ENCODE measurements at regions not wholly inside any gene's neighbourhood (a gene's known extent, or its start where the extent isn't known, plus 50 kb on each side); places are given as distances from the start of the nearest gene placed in this dataset.

DNA sequence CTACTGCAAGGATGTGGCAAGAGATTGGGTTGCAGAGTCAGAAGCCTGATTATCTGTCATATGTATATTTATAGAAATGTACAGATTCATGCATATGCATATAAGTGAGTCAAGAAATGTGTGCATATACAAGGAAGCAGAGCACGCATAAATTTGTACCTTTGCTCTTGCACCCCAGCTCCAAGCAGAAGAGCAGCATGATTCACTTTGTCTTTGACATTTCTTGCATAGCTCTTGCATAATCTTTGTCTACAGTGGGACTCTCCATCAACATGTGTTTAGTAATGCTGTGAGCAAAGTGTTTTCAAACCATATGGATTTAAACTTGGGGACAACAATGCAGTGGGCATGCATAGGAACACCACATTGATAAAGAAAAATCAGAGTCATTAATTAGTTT, 330.7 kb upstream of the DCN start:
- Histone ChIP-seq H3K27me3 (ENCODE audit: control insufficient read depth in 3 of 3, insufficient read depth in 3 of 3, low read length in 2 of 3) (no peaks in the 10 kb centered on the region), H3K9me3 (ENCODE audit: control insufficient read depth in 4 of 4, insufficient read depth in 3 of 4, low read length in 3 of 4) (no peaks in the 10 kb centered on the region), H3K9ac (ENCODE audit: insufficient read depth in 1 of 2, low read length in 2 of 2) (no peak overlapping the region), H3K4me3 (no peak overlapping the region), H3K4me1 (ENCODE audit: control insufficient read depth in 5 of 5, insufficient read depth in 5 of 5, low read length in 5 of 5) (peaks cover 0 to 17% (median 0%) of the 10 kb centered on the region in 5 donors), H3K27ac (ENCODE audit: low read depth in 1 of 2, low read length in 1 of 2) (no peak overlapping the region), H3K36me3 (ENCODE audit: control insufficient read depth in 4 of 4, insufficient read depth in 4 of 4, low read length in 4 of 4) (no peaks in the 10 kb centered on the region)
- TF ChIP-seq, protein P1, sequence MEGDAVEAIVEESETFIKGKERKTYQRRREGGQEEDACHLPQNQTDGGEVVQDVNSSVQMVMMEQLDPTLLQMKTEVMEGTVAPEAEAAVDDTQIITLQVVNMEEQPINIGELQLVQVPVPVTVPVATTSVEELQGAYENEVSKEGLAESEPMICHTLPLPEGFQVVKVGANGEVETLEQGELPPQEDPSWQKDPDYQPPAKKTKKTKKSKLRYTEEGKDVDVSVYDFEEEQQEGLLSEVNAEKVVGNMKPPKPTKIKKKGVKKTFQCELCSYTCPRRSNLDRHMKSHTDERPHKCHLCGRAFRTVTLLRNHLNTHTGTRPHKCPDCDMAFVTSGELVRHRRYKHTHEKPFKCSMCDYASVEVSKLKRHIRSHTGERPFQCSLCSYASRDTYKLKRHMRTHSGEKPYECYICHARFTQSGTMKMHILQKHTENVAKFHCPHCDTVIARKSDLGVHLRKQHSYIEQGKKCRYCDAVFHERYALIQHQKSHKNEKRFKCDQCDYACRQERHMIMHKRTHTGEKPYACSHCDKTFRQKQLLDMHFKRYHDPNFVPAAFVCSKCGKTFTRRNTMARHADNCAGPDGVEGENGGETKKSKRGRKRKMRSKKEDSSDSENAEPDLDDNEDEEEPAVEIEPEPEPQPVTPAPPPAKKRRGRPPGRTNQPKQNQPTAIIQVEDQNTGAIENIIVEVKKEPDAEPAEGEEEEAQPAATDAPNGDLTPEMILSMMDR (IDR thresholded peaks at IDR 0.05; ENCODE audit: control extremely low read depth, extremely low read depth), result no peak
- DNase-seq, result peak in 1 of 3 donors; percentile 15
- WGBS, 2 donors, result 94 to 97% methylated on average over 1 of the region's 1 CpG
- ATAC-seq (ENCODE audit: insufficient read depth, low FRiP score), result no peak

DNA sequence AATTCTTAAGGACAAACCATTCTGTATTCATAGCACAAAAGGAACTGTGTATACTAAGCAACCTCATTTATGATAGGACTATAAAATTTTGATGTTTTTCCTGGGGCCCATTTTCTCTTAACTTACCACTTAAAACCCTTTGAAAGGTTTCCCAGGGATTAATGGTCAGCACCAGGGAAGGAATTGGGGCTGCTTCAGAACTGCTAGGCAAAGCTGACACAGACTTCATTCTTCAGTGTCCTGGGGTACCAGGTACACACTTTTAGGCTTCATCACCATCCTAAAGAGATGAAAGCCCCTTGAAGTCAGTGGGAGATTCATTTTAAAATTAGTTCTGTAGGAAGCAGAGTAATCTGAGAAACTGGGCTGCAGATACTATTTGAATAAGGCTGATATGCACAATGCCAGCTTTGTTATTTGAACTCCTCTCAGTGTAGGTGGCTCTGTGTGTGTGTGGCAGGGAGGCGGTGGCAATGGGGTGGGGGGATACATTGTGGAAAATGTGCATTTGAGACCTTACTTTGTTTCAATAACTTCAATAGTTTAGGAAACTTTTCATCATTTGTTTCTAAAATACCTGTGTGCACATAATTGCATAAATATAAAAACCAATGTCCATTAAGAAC, 329.3 kb upstream of the DCN start:
- DNase-seq (peak in 1 of 3 donors; percentile 26), ATAC-seq (ENCODE audit: insufficient read depth, low FRiP score) (no peak)
- H3K4me3 ChIP-seq, result no peak overlapping the region
- no peak overlapping the region for H3K9ac ChIP-seq (ENCODE audit: insufficient read depth in 1 of 2, low read length in 2 of 2)
- H3K9me3 ChIP-seq (ENCODE audit: control insufficient read depth in 4 of 4, insufficient read depth in 3 of 4, low read length in 3 of 4), result no peaks in the 10 kb centered on the region
- no peaks in the 10 kb centered on the region for H3K36me3 ChIP-seq (ENCODE audit: control insufficient read depth in 4 of 4, insufficient read depth in 4 of 4, low read length in 4 of 4)
- peaks cover 0 to 17% (median 0%) of the 10 kb centered on the region in 5 donors for H3K4me1 ChIP-seq (ENCODE audit: control insufficient read depth in 5 of 5, insufficient read depth in 5 of 5, low read length in 5 of 5)
- WGBS, 2 donors, result 90 to 91% methylated on average over 1 of the region's 1 CpG
- TF ChIP-seq, protein P1 (IDR thresholded peaks at IDR 0.05; ENCODE audit: control extremely low read depth, extremely low read depth), result no peak
- no peaks in the 10 kb centered on the region for H3K27me3 ChIP-seq (ENCODE audit: control insufficient read depth in 3 of 3, insufficient read depth in 3 of 3, low read length in 2 of 3)
- no peak overlapping the region for H3K27ac ChIP-seq (ENCODE audit: low read depth in 1 of 2, low read length in 1 of 2)

DNA sequence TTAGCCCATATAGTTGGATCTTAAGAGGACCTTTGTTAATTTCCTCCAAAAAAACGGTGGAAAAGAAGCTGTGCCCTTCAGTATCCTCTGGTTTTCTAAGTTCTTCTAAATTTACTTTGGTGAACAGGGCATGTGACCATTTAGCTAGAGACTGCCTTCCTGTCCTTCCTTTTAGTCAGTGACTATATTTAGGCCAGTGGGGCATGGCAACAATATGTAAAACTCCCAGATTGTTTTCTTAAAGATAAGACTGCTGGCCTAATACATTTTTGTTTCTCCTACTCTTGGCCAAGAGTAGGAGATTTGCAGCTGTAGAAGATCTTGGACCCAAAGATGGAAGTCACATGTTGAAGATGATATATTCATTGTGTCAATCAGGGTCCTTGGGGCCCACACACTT, 325.1 kb upstream of the DCN start:
- no peaks in the 10 kb centered on the region for H3K27me3 ChIP-seq (ENCODE audit: control insufficient read depth in 3 of 3, insufficient read depth in 3 of 3, low read length in 2 of 3)
- H3K9me3 ChIP-seq (ENCODE audit: control insufficient read depth in 4 of 4, insufficient read depth in 3 of 4, low read length in 3 of 4), result no peaks in the 10 kb centered on the region
- H3K4me3 ChIP-seq, result no peak overlapping the region
- ATAC-seq (ENCODE audit: insufficient read depth, low FRiP score) (no peak), DNase-seq (no peak)
- TF ChIP-seq, protein P1 (IDR thresholded peaks at IDR 0.05; ENCODE audit: control extremely low read depth, extremely low read depth), result no peak
- no peak overlapping the region for H3K9ac ChIP-seq (ENCODE audit: insufficient read depth in 1 of 2, low read length in 2 of 2)
- H3K4me1 ChIP-seq (ENCODE audit: control insufficient read depth in 5 of 5, insufficient read depth in 5 of 5, low read length in 5 of 5), result peaks cover 0 to 3% (median 0%) of the 10 kb centered on the region in 5 donors
- H3K27ac ChIP-seq (ENCODE audit: low read depth in 1 of 2, low read length in 1 of 2), result no peak overlapping the region
- 21 to 38% methylated on average over 1 of the region's 1 CpG for WGBS, 2 donors
- H3K36me3 ChIP-seq (ENCODE audit: control insufficient read depth in 4 of 4, insufficient read depth in 4 of 4, low read length in 4 of 4), result no peaks in the 10 kb centered on the region

- no peak overlapping the region for H3K27ac ChIP-seq (ENCODE audit: low read depth in 1 of 2, low read length in 1 of 2)
- H3K4me3 ChIP-seq, result no peak overlapping the region
- H3K9me3 ChIP-seq (ENCODE audit: control insufficient read depth in 4 of 4, insufficient read depth in 3 of 4, low read length in 3 of 4), result no peaks in the 10 kb centered on the region
- no peaks in the 10 kb centered on the region for H3K36me3 ChIP-seq (ENCODE audit: control insufficient read depth in 4 of 4, insufficient read depth in 4 of 4, low read length in 4 of 4)
- TF ChIP-seq, protein P1 (IDR thresholded peaks at IDR 0.05; ENCODE audit: control extremely low read depth, extremely low read depth), result no peak
- ATAC-seq (ENCODE audit: insufficient read depth, low FRiP score) (no peak), DNase-seq (no peak)
- no peaks in the 10 kb centered on the region for H3K27me3 ChIP-seq (ENCODE audit: control insufficient read depth in 3 of 3, insufficient read depth in 3 of 3, low read length in 2 of 3)
- H3K9ac ChIP-seq (ENCODE audit: insufficient read depth in 1 of 2, low read length in 2 of 2), result no peak overlapping the region
- H3K4me1 ChIP-seq (ENCODE audit: control insufficient read depth in 5 of 5, insufficient read depth in 5 of 5, low read length in 5 of 5), result peaks cover 0 to 2% (median 0%) of the 10 kb centered on the region in 5 donors
- WGBS, 2 donors, result 71 to 83% methylated on average over 2 of the region's 2 CpGs
These were observed 323.8 kb upstream of the DCN start for GRCh38 chr12:91506452-91506851.
